GM12878 (cell line): ENCODE measurements at regions not wholly inside any gene's neighbourhood (a gene's known extent, or its start where the extent isn't known, plus 50 kb on each side); places are given as distances from the start of the nearest gene placed in this dataset.

ENCODE experiments used
- ATAC-seq: fragments of 200-7000 bp; cut with Tn5 transposase; 3 replicates; pipeline ENCODE4 v1.9.1; 2020; ENCODE audit warnings: mild to moderate bottlenecking, moderate library complexity
- BruUV-seq: library from RNA; stranded (reverse); fragments of 400-500 nt; replicated peaks from 2 replicates; lab custom pipeline; 2021; lab: Mats Ljungman, UMichigan
- CTCF ChIA-PET: fragments of 300-600 bp; sonication (Branson Sonifier 250); formaldehyde crosslinking; extraction: SDS; loops from one replicate; lab custom pipeline; 2021; ENCODE audit warnings: inconsistent platforms; lab: Yijun Ruan, JAX
- POLR2A ChIA-PET: fragments of 350-600 bp; formaldehyde crosslinking; extraction: SDS; loops from one replicate; lab custom pipeline; 2021; ENCODE audit warnings: inconsistent platforms; lab: Charles Lee
- RAD21 ChIA-PET: fragments of 300-600 bp; sonication (Branson Sonifier 250); formaldehyde crosslinking; loops from one replicate; lab custom pipeline; 2023; ENCODE audit warnings: antibody characterized with exemption; ENCODE audit not compliant: unreplicated experiment; lab: Charles Lee
- SMC1A ChIA-PET: fragments of 300-600 bp; sonication (Branson Sonifier 250); formaldehyde crosslinking; loops from one replicate; lab custom pipeline; 2023; ENCODE audit not compliant: unreplicated experiment, uncharacterized antibody; lab: Charles Lee
- DNase-seq: peaks from one replicate; pipeline ENCODE4 v3.0.0-alpha.2; 2011; ENCODE audit warnings: low read depth, low spot score
- FAIRE-seq: peaks from 3 replicates; lab custom pipeline; 2011; peaks lifted over from hg19 to GRCh38; lab: Jason Lieb, UNC
- H2AFZ ChIP-seq: 2 replicates; pipeline ENCODE4 v1.6.0; 2011; ENCODE audit warnings: low read depth, low read length, control low read depth; ENCODE audit not compliant: control insufficient read depth
- H3K27ac ChIP-seq: 2 replicates; pipeline ENCODE4 v1.5.1; 2011; ENCODE audit warnings: control low read depth; ENCODE audit not compliant: control insufficient read depth, insufficient read depth
- H3K27me3 ChIP-seq, 2 experiments: replicated peaks in 1 of 2; 2 replicates each; pipeline versions ENCODE4 v1.6.0 to v1.6.1; 2011; ENCODE audit warnings: low read length in 1 of 2; ENCODE audit not compliant: control insufficient read depth in 2 of 2, insufficient read depth in 2 of 2
- H3K36me3 ChIP-seq, 2 experiments: 2 replicates each; pipeline ENCODE4 v1.5.1; 2011; ENCODE audit warnings: low read length in 1 of 2; ENCODE audit not compliant: control insufficient read depth in 2 of 2, insufficient read depth in 2 of 2
- H3K4me1 ChIP-seq: 2 replicates; pipeline ENCODE4 v1.6.1; 2011; ENCODE audit warnings: mild to moderate bottlenecking, low read length, moderate library complexity, mixed read lengths; ENCODE audit not compliant: control insufficient read depth, insufficient read depth
- H3K4me2 ChIP-seq: 2 replicates; pipeline ENCODE4 v1.6.0; 2011; ENCODE audit warnings: control low read depth; ENCODE audit not compliant: control insufficient read depth, insufficient read depth
- H3K4me3 ChIP-seq: fragments of 200-600 bp; sonication (generic); 2 replicates; pipeline ENCODE4 v1.5.1; 2016
- H3K79me2 ChIP-seq: 2 replicates; pipeline ENCODE4 v1.6.0; 2011; ENCODE audit warnings: low read length; ENCODE audit not compliant: control insufficient read depth, insufficient read depth
- H3K9ac ChIP-seq: 2 replicates; pipeline ENCODE4 v1.8.0; 2011; ENCODE audit warnings: low read length, control low read depth, mixed read lengths; ENCODE audit not compliant: control insufficient read depth, insufficient read depth
- H3K9me3 ChIP-seq: replicated peaks from 3 replicates; pipeline ENCODE4 v1.5.1; 2011; ENCODE audit warnings: mild to moderate bottlenecking, low read length; ENCODE audit not compliant: control insufficient read depth, insufficient read depth
- H4K20me1 ChIP-seq: 2 replicates; pipeline ENCODE4 v1.6.0; 2011; ENCODE audit not compliant: control insufficient read depth, insufficient read depth
- CBX5 ChIP-seq: sonication (generic); IDR thresholded peaks from 2 replicates; pipeline ENCODE4 v1.6.1; 2016; ENCODE audit warnings: low read depth, moderate library complexity, mild to moderate bottlenecking, inconsistent platforms
- GABPA ChIP-seq: IDR thresholded peaks from 2 replicates; pipeline ENCODE4 v1.6.1; 2014; ENCODE audit warnings: antibody characterized with exemption, low read depth, mild to moderate bottlenecking, inconsistent platforms
- HCFC1 ChIP-seq: fragments of 150-350 bp; IDR thresholded peaks from 2 replicates; pipeline ENCODE4 v1.6.1; 2014; ENCODE audit warnings: low read length
- JUND ChIP-seq: IDR thresholded peaks from 2 replicates; pipeline ENCODE4 v1.6.1; 2012; ENCODE audit warnings: low read depth, mild to moderate bottlenecking, low read length, improper control_type of control experiment, moderate library complexity
- PAX5 ChIP-seq: IDR thresholded peaks from 2 replicates; pipeline ENCODE4 v1.6.1; 2011; ENCODE audit warnings: low read depth, low read length, borderline replicate concordance
- POLR2A ChIP-seq: IDR thresholded peaks from 2 replicates; pipeline ENCODE4 v1.6.1; 2011; ENCODE audit warnings: low read depth, mild to moderate bottlenecking, low read length
- POLR2AphosphoS5 ChIP-seq: IDR thresholded peaks from 2 replicates; pipeline ENCODE4 v1.6.1; 2011; ENCODE audit warnings: mild to moderate bottlenecking, low read length, inconsistent platforms
- STAT3 ChIP-seq: IDR thresholded peaks from 2 replicates; pipeline ENCODE4 v1.6.1; 2011; ENCODE audit warnings: low read depth, low read length, improper control_type of control experiment
- WGBS: methylation state at CpG from one replicate; pipeline ENCODE4 v1.1.6; 2016; ENCODE audit warnings: low lambda C conversion rate; ENCODE audit not compliant: insufficient replicate concordance, insufficient coverage; ENCODE audit errors: missing lambda C conversion rate; 5-methylcytosine and 5-hydroxymethylcytosine counted together
- in situ Hi-C: fragments of 300-500 bp; cut with MboI; formaldehyde crosslinking; loops from 9 replicates; pipeline ENCODE4 v1.14.3; 2018; ENCODE audit warnings: mixed read lengths
- intact Hi-C: fragments of 100-400 bp; cut with micrococcal nuclease; formaldehyde crosslinking; loops from one replicate; pipeline ENCODE4 v1.14.2; 2022; ENCODE audit not compliant: unreplicated experiment
- TF ChIP-seq, protein P1 (sequence below): IDR thresholded peaks from 2 replicates; pipeline ENCODE4 v1.6.1; 2012; ENCODE audit warnings: low read depth, low read length, improper control_type of control experiment
- TF ChIP-seq, protein P2 (sequence below): IDR thresholded peaks from 2 replicates; pipeline ENCODE4 v1.6.1; 2011; ENCODE audit warnings: mild to moderate bottlenecking, low read depth, low read length, moderate library complexity; ENCODE audit not compliant: insufficient replicate concordance
- TF ChIP-seq, protein P3 (sequence below): fragments of 450-650 bp; IDR thresholded peaks from 2 replicates; pipeline ENCODE4 v1.6.1; 2018; ENCODE audit warnings: borderline replicate concordance, mild to moderate bottlenecking; ENCODE audit not compliant: partially characterized antibody

DNA sequence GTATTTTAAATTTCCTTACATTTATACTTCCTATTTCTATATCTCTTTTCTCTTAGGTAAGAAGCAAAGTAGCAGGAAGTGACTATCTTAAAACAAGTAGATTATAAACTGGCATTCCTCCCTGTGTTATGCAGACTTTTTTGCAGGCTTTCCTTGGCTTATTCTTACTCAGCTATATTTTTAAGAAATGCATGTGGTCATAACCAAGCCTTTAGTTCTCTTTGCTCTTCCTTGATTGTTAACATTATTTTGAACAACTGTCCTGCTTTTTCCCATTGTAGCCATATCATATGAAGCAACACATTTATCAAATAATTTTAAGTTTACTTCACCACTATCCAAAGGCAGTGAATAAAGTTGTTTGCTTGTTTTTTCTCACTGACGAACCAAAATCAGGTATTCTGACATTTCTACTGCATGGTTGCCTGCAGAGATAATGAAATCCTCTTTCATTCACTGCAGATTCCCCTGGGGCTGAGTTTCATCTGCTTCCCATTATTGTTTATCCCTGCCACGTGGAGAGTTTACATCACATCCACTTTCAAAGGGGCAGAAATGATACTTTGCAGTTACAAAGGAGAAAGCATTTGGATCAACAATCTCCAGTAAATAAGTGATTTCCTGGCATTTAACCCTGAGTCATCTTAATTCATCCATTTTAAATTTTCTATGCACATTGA, 389.9 kb upstream of the SEMA3C start:
- no peaks in the 10 kb centered on the region for H4K20me1 ChIP-seq
- no peak overlapping the region for H3K27ac ChIP-seq
- in situ Hi-C loops, result no loop called here
- RAD21 ChIA-PET, result no interaction called here
- intact Hi-C loops, result no loop called here
- no peak overlapping the region for H3K9ac ChIP-seq
- FAIRE-seq, result no peak
- no peak overlapping the region for H2AFZ ChIP-seq
- CTCF ChIA-PET, result no interaction called here
- no TSS peak for BruUV-seq
- H3K9me3 ChIP-seq, result no peaks in the 10 kb centered on the region
- 0% methylated on average over 2 of the region's 2 CpGs for WGBS
- no peak overlapping the region for H3K4me2 ChIP-seq
- no peaks in the 10 kb centered on the region for H3K4me1 ChIP-seq
- POLR2A ChIA-PET, result no interaction called here
- no peaks in the 10 kb centered on the region for H3K36me3 ChIP-seq
- no peak for DNase-seq
- SMC1A ChIA-PET, result no interaction called here
- ATAC-seq, result no peak
- H3K79me2 ChIP-seq, result no peaks in the 10 kb centered on the region
- no peaks in the 10 kb centered on the region for H3K27me3 ChIP-seq
- TF ChIP-seq, protein P1, sequence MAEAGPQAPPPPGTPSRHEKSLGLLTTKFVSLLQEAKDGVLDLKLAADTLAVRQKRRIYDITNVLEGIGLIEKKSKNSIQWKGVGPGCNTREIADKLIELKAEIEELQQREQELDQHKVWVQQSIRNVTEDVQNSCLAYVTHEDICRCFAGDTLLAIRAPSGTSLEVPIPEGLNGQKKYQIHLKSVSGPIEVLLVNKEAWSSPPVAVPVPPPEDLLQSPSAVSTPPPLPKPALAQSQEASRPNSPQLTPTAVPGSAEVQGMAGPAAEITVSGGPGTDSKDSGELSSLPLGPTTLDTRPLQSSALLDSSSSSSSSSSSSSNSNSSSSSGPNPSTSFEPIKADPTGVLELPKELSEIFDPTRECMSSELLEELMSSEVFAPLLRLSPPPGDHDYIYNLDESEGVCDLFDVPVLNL, result no peak
- TF ChIP-seq POLR2A (no peak), STAT3 (no peak), POLR2AphosphoS5 (no peak), PAX5 (no peak), HCFC1 (no peak), CBX5 (no peak), JUND (no peak), GABPA (no peak)
- TF ChIP-seq, protein P2, sequence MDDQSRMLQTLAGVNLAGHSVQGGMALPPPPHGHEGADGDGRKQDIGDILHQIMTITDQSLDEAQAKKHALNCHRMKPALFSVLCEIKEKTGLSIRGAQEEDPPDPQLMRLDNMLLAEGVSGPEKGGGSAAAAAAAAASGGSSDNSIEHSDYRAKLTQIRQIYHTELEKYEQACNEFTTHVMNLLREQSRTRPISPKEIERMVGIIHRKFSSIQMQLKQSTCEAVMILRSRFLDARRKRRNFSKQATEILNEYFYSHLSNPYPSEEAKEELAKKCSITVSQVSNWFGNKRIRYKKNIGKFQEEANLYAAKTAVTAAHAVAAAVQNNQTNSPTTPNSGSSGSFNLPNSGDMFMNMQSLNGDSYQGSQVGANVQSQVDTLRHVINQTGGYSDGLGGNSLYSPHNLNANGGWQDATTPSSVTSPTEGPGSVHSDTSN, result no peak
- TF ChIP-seq, protein P3, sequence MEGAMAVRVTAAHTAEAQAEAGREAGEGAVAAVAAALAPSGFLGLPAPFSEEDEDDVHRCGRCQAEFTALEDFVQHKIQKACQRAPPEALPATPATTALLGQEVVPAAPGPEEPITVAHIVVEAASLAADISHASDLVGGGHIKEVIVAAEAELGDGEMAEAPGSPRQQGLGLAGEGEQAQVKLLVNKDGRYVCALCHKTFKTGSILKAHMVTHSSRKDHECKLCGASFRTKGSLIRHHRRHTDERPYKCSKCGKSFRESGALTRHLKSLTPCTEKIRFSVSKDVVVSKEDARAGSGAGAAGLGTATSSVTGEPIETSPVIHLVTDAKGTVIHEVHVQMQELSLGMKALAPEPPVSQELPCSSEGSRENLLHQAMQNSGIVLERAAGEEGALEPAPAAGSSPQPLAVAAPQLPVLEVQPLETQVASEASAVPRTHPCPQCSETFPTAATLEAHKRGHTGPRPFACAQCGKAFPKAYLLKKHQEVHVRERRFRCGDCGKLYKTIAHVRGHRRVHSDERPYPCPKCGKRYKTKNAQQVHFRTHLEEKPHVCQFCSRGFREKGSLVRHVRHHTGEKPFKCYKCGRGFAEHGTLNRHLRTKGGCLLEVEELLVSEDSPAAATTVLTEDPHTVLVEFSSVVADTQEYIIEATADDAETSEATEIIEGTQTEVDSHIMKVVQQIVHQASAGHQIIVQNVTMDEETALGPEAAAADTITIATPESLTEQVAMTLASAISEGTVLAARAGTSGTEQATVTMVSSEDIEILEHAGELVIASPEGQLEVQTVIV, result no peak
- TF ChIP-seq, all 136 proteins: peak for 0
- no peak overlapping the region for H3K4me3 ChIP-seq
